ENCODE measurements at regions not wholly inside any gene's neighbourhood (a gene's known extent, or its start where the extent isn't known, plus 50 kb on each side); places are given as distances from the start of the nearest gene placed in this dataset.

DNA sequence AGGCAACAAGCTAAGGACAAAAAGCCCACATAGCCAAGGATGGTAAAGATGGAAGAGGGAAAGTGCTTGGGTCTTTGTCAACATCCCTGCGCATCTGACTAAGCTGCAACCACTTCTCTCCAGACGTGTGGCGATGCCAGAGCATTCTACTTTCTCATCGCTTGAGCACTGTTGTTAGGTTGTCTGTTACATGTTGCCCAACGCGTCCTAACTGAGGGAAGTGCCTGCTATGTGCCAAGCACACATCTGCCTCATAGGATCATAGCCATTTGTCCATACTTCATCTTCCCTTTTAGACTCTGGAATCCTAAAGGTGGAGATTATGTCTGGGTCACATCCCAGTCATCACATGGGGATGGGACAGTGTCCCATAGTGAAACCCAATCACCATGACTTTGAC lies 464.9 kb downstream of the MATN1 start:
- no peak for DNase-seq
- Histone ChIP-seq H3K4me3 (ENCODE audit: low read length) (no peak overlapping the region), H4K20me1 (ENCODE audit: insufficient read depth, low read depth, low read length) (no peaks in the 10 kb centered on the region), H3K4me1 (ENCODE audit: low read length) (no peaks in the 10 kb centered on the region), H2AFZ (ENCODE audit: low read length) (no peak overlapping the region), H3K9me2 (replicated peaks; ENCODE audit: insufficient read depth, low read length) (no peaks in the 10 kb centered on the region), H3K27me3 (ENCODE audit: low read length) (no peaks in the 10 kb centered on the region), H3K9me3 (ENCODE audit: low read length) (no peaks in the 10 kb centered on the region), H3K4me2 (ENCODE audit: low read depth, low read length, poor library complexity, severe bottlenecking) (no peak overlapping the region), H3K79me2 (ENCODE audit: low read length) (no peaks in the 10 kb centered on the region), H3K27ac (ENCODE audit: low read length) (no peak overlapping the region), H3K9ac (ENCODE audit: low read length) (no peak overlapping the region), H3K36me3 (ENCODE audit: insufficient read depth, low read length) (no peaks in the 10 kb centered on the region)

- Histone ChIP-seq H3K9me2 (replicated peaks; ENCODE audit: insufficient read depth, low read length) (no peaks in the 10 kb centered on the region), H2AFZ (ENCODE audit: low read length) (no peak overlapping the region), H3K27ac (ENCODE audit: low read length) (no peak overlapping the region), H3K9me3 (ENCODE audit: low read length) (no peaks in the 10 kb centered on the region), H3K79me2 (ENCODE audit: low read length) (no peaks in the 10 kb centered on the region), H3K4me3 (ENCODE audit: low read length) (no peak overlapping the region), H3K27me3 (ENCODE audit: low read length) (no peaks in the 10 kb centered on the region), H3K4me1 (ENCODE audit: low read length) (no peaks in the 10 kb centered on the region), H3K4me2 (ENCODE audit: low read depth, low read length, poor library complexity, severe bottlenecking) (no peak overlapping the region), H4K20me1 (ENCODE audit: insufficient read depth, low read depth, low read length) (no peaks in the 10 kb centered on the region), H3K9ac (ENCODE audit: low read length) (no peak overlapping the region), H3K36me3 (ENCODE audit: insufficient read depth, low read length) (no peaks in the 10 kb centered on the region)
- no peak for DNase-seq
These were observed 465.5 kb downstream of the MATN1 start for GRCh38 chr1:30257742-30258380.

DNA sequence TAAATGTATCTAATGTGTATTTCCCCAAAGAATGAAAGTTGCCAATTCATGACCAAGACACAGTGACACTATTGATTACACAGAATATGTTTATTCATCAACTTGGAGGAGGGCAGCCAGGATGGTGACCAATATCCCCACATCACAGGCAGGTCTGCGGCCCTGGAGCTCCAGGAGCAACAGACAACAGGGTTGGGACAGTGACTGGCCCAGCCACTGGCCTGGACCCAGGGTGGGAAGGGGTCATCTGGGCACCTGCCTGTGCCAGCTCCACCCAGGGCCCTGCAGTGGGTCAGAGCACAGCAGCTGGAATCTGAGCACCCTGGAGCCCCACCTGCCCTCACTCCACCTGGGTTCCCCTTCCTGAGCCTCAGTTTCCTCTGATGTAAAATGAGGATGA lies 466.1 kb downstream of the MATN1 start:
- H3K4me1 ChIP-seq (ENCODE audit: low read length) = no peaks in the 10 kb centered on the region
- no peaks in the 10 kb centered on the region for H3K79me2 ChIP-seq (ENCODE audit: low read length)
- H3K9me3 ChIP-seq (ENCODE audit: low read length) = no peaks in the 10 kb centered on the region
- H3K4me2 ChIP-seq (ENCODE audit: low read depth, low read length, poor library complexity, severe bottlenecking) = no peak overlapping the region
- no peak for DNase-seq
- H3K4me3 ChIP-seq (ENCODE audit: low read length) = no peak overlapping the region
- no peak overlapping the region for H3K9ac ChIP-seq (ENCODE audit: low read length)
- no peaks in the 10 kb centered on the region for H3K27me3 ChIP-seq (ENCODE audit: low read length)
- no peaks in the 10 kb centered on the region for H4K20me1 ChIP-seq (ENCODE audit: insufficient read depth, low read depth, low read length)
- no peaks in the 10 kb centered on the region for H3K9me2 ChIP-seq (replicated peaks; ENCODE audit: insufficient read depth, low read length)
- no peaks in the 10 kb centered on the region for H3K36me3 ChIP-seq (ENCODE audit: insufficient read depth, low read length)
- no peak overlapping the region for H3K27ac ChIP-seq (ENCODE audit: low read length)
- no peak overlapping the region for H2AFZ ChIP-seq (ENCODE audit: low read length)

GRCh38 chr1:30256911-30257310 lies 466.5 kb downstream of the MATN1 start:
- H3K27me3 ChIP-seq (ENCODE audit: low read length) = no peaks in the 10 kb centered on the region
- no peaks in the 10 kb centered on the region for H3K36me3 ChIP-seq (ENCODE audit: insufficient read depth, low read length)
- DNase-seq = no peak
- no peaks in the 10 kb centered on the region for H3K9me2 ChIP-seq (replicated peaks; ENCODE audit: insufficient read depth, low read length)
- H3K4me3 ChIP-seq (ENCODE audit: low read length) = no peak overlapping the region
- no peaks in the 10 kb centered on the region for H3K4me1 ChIP-seq (ENCODE audit: low read length)
- H3K9me3 ChIP-seq (ENCODE audit: low read length) = no peaks in the 10 kb centered on the region
- no peak overlapping the region for H2AFZ ChIP-seq (ENCODE audit: low read length)
- no peak overlapping the region for H3K4me2 ChIP-seq (ENCODE audit: low read depth, low read length, poor library complexity, severe bottlenecking)
- H3K9ac ChIP-seq (ENCODE audit: low read length) = no peak overlapping the region
- H3K79me2 ChIP-seq (ENCODE audit: low read length) = no peaks in the 10 kb centered on the region
- H4K20me1 ChIP-seq (ENCODE audit: insufficient read depth, low read depth, low read length) = no peaks in the 10 kb centered on the region
- no peak overlapping the region for H3K27ac ChIP-seq (ENCODE audit: low read length)

DNA sequence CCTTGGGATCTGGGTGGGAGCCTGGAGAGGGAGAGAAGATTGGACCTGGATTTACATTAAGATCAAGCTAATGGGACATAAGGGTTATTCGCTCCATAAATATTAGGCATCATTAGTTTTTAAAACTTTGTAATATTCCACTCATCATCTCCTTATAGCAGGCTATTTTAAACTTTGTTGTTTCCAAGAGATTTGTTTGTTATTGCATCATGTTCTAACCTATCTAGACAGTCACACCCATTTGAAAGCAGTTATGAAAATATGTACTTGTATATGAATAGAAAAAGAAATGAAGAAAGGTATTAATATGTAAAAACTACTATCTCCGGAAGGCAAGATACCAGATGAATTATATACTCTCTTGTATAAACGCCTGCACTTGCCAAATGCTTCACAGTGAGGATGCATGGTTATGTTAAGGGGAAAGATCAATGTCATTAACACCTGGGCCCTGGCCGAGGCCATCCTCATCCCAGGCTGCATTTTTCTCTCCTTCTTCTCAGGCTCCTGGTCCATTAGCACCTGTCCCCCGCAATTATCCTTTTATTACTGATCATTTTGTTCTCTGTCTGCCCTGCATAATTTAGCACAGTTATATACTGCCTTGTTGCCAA lies 468.2 kb downstream of the MATN1 start:
- H3K4me2 ChIP-seq (ENCODE audit: low read depth, low read length, poor library complexity, severe bottlenecking) = no peak overlapping the region
- H3K9ac ChIP-seq (ENCODE audit: low read length) = no peak overlapping the region
- H3K9me3 ChIP-seq (ENCODE audit: low read length) = no peaks in the 10 kb centered on the region
- H3K9me2 ChIP-seq (replicated peaks; ENCODE audit: insufficient read depth, low read length) = no peaks in the 10 kb centered on the region
- H3K36me3 ChIP-seq (ENCODE audit: insufficient read depth, low read length) = no peaks in the 10 kb centered on the region
- H3K79me2 ChIP-seq (ENCODE audit: low read length) = no peaks in the 10 kb centered on the region
- H2AFZ ChIP-seq (ENCODE audit: low read length) = no peak overlapping the region
- H3K4me1 ChIP-seq (ENCODE audit: low read length) = no peaks in the 10 kb centered on the region
- no peaks in the 10 kb centered on the region for H3K27me3 ChIP-seq (ENCODE audit: low read length)
- no peak overlapping the region for H3K27ac ChIP-seq (ENCODE audit: low read length)
- H4K20me1 ChIP-seq (ENCODE audit: insufficient read depth, low read depth, low read length) = no peaks in the 10 kb centered on the region
- DNase-seq = no peak
- no peak overlapping the region for H3K4me3 ChIP-seq (ENCODE audit: low read length)

DNA sequence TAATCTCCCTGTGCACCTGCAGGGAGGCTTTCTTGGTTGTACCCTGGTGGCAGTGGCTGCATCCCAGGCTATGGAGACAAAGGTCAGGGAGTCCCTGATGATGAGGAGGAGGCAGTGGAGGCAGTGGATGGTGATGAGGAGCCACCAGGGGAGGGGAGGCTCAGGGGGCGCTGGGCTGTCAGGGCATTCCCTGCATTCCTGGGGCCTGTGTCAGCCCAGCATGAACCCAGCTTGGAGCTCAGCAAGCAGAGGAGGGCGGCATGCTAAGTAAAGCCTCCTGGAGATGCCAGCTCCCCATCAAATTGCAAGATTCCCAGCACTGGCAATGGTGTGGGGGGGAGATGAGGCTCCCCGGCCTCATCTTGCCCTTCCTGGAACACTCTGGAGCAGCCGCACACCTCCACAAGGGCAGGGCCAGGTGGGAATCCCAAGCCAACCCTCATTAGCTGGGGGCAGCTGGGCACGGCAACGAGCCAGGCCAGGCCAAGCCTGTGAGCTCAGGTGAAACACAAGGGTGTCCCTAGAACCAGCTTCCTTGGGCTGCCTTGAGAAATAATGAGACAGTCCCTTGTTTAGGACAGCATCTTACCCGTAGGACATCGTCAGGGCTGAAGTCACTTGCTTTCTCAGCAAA lies 469.5 kb downstream of the MATN1 start:
- no peaks in the 10 kb centered on the region for H3K79me2 ChIP-seq (ENCODE audit: low read length)
- no peak overlapping the region for H2AFZ ChIP-seq (ENCODE audit: low read length)
- H4K20me1 ChIP-seq (ENCODE audit: insufficient read depth, low read depth, low read length) = no peaks in the 10 kb centered on the region
- no peak overlapping the region for H3K4me2 ChIP-seq (ENCODE audit: low read depth, low read length, poor library complexity, severe bottlenecking)
- H3K36me3 ChIP-seq (ENCODE audit: insufficient read depth, low read length) = no peaks in the 10 kb centered on the region
- no peak for DNase-seq
- H3K27me3 ChIP-seq (ENCODE audit: low read length) = no peaks in the 10 kb centered on the region
- H3K9me2 ChIP-seq (replicated peaks; ENCODE audit: insufficient read depth, low read length) = no peaks in the 10 kb centered on the region
- H3K4me1 ChIP-seq (ENCODE audit: low read length) = no peaks in the 10 kb centered on the region
- H3K9ac ChIP-seq (ENCODE audit: low read length) = no peak overlapping the region
- H3K4me3 ChIP-seq (ENCODE audit: low read length) = no peak overlapping the region
- H3K9me3 ChIP-seq (ENCODE audit: low read length) = no peaks in the 10 kb centered on the region
- no peak overlapping the region for H3K27ac ChIP-seq (ENCODE audit: low read length)

DNA sequence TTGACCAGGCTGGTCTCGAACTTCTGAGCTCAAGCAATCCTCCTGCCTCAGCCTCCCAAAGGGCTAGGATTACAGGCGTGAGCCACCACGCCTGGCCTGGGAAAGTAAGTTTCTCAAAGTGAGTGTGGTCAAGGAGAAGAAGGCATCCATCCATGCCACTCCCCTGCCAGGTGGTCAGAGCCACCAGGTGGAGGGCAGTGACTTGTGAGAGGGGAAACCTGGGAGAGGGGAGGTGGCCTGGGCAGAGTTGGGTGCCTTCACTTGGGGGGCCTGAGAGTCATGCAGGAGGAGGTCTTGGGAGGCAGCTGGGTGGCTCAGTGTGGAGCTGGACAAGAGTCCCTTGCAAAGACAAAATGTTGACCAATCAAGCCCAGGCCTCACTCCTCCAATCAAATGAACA lies 470.0 kb downstream of the MATN1 start:
- no peak for DNase-seq
- no peaks in the 10 kb centered on the region for H3K79me2 ChIP-seq (ENCODE audit: low read length)
- H3K9me2 ChIP-seq (replicated peaks; ENCODE audit: insufficient read depth, low read length) = no peaks in the 10 kb centered on the region
- no peaks in the 10 kb centered on the region for H3K9me3 ChIP-seq (ENCODE audit: low read length)
- H3K36me3 ChIP-seq (ENCODE audit: insufficient read depth, low read length) = no peaks in the 10 kb centered on the region
- no peaks in the 10 kb centered on the region for H4K20me1 ChIP-seq (ENCODE audit: insufficient read depth, low read depth, low read length)
- no peak overlapping the region for H3K4me3 ChIP-seq (ENCODE audit: low read length)
- H3K4me2 ChIP-seq (ENCODE audit: low read depth, low read length, poor library complexity, severe bottlenecking) = no peak overlapping the region
- H3K27ac ChIP-seq (ENCODE audit: low read length) = no peak overlapping the region
- no peaks in the 10 kb centered on the region for H3K27me3 ChIP-seq (ENCODE audit: low read length)
- no peak overlapping the region for H2AFZ ChIP-seq (ENCODE audit: low read length)
- H3K4me1 ChIP-seq (ENCODE audit: low read length) = no peaks in the 10 kb centered on the region
- H3K9ac ChIP-seq (ENCODE audit: low read length) = no peak overlapping the region

- Histone ChIP-seq H3K27me3 (ENCODE audit: low read length) (no peaks in the 10 kb centered on the region), H3K27ac (ENCODE audit: low read length) (no peak overlapping the region), H3K9me2 (replicated peaks; ENCODE audit: insufficient read depth, low read length) (no peaks in the 10 kb centered on the region), H2AFZ (ENCODE audit: low read length) (no peak overlapping the region), H3K4me3 (ENCODE audit: low read length) (no peak overlapping the region), H3K4me1 (ENCODE audit: low read length) (no peaks in the 10 kb centered on the region), H3K79me2 (ENCODE audit: low read length) (no peaks in the 10 kb centered on the region), H3K9me3 (ENCODE audit: low read length) (no peaks in the 10 kb centered on the region), H4K20me1 (ENCODE audit: insufficient read depth, low read depth, low read length) (no peaks in the 10 kb centered on the region), H3K36me3 (ENCODE audit: insufficient read depth, low read length) (no peaks in the 10 kb centered on the region), H3K4me2 (ENCODE audit: low read depth, low read length, poor library complexity, severe bottlenecking) (no peak overlapping the region), H3K9ac (ENCODE audit: low read length) (no peak overlapping the region)
- DNase-seq = no peak
These were observed 472.2 kb downstream of the MATN1 start for GRCh38 chr1:30250984-30251850.
